Heart right ventricle (tissue), 16 donors: ENCODE measurements at regions not wholly inside any gene's neighbourhood (a gene's known extent, or its start where the extent isn't known, plus 50 kb on each side); places are given as distances from the start of the nearest gene placed in this dataset.

Experiments used
- ATAC-seq, 8 donors: fragments of 200-7000 bp; cut with Tn5 transposase; one replicate each; pipeline ENCODE4 v1.9.1; 2020; ENCODE audit warnings: mild to moderate bottlenecking in 8 of 8, moderate library complexity in 8 of 8, moderate number of reproducible peaks in 1 of 8
- DNase-seq, 2 donors: peaks; one replicate each; pipeline ENCODE4 v3.0.0-alpha.2; 2020
- H3K27ac ChIP-seq, 10 donors: fragments of 200-600 bp; sonication (generic) in 2 of 10; one replicate each; pipeline versions ENCODE4 v1.5.0 to v1.8.0; 2020 to 2022; ENCODE audit warnings: mild to moderate bottlenecking in 3 of 10
- H3K27me3 ChIP-seq, 7 donors: fragments of 200-600 bp; one replicate each; pipeline ENCODE4 v1.8.0; 2021 to 2022; ENCODE audit warnings: mild to moderate bottlenecking in 2 of 7
- H3K36me3 ChIP-seq, 9 donors: fragments of 200-600 bp; sonication (generic) in 1 of 9; one replicate each; pipeline versions ENCODE4 v1.5.0 to v1.8.0; 2020 to 2022; ENCODE audit warnings: mild to moderate bottlenecking in 2 of 9
- H3K4me1 ChIP-seq, 9 donors: fragments of 200-600 bp; sonication (generic) in 1 of 9; one replicate each; pipeline versions ENCODE4 v1.5.0 to v1.8.0; 2020 to 2022; ENCODE audit warnings: mild to moderate bottlenecking in 4 of 9
- H3K4me3 ChIP-seq, 10 donors: fragments of 200-600 bp; sonication (generic) in 2 of 10; one replicate each; pipeline versions ENCODE4 v1.5.0 to v1.8.0; 2020 to 2022; ENCODE audit warnings: mild to moderate bottlenecking in 7 of 10, moderate library complexity in 2 of 10
- H3K9me3 ChIP-seq, 11 donors: fragments of 200-600 bp in 10 of 11; sonication (generic) in 2 of 11; one replicate each; pipeline versions ENCODE4 v1.5.0 to v1.8.0; 2013 to 2022; ENCODE audit warnings: mild to moderate bottlenecking in 2 of 11, control low read depth in 1 of 11, moderate library complexity in 1 of 11
- CTCF ChIP-seq, 9 donors: fragments of 200-600 bp; sonication (generic) in 2 of 9; IDR thresholded peaks; one replicate each; pipeline versions ENCODE4 v1.5.0 to v1.8.0; 2021 to 2022; ENCODE audit warnings: antibody characterized with exemption in 9 of 9, mild to moderate bottlenecking in 5 of 9, moderate library complexity in 1 of 9
- WGBS, 2 donors: extraction: QIAGEN DNeasy Blood & Tissue Kit; methylation state at CpG; one replicate each; pipeline ENCODE4 v1.1.7; 2013; ENCODE audit warnings: inconsistent platforms in 1 of 2; 5-methylcytosine and 5-hydroxymethylcytosine counted together
- intact Hi-C, 10 donors: fragments of 100-400 bp; cut with DNase I; formaldehyde crosslinking; loops; one replicate each; pipeline versions ENCODE4 v1.11.1 to v1.14.2; 2022
- donor health status: Arrhythmogenic right ventricular cardiomyopathy.
- donor health status: ischemic (EF 13 %, LVEDD 7.1; RV severe dilation, severe dysfunction).
- donor health status: healthy with polysubstance abuse.
- donor health status: DM: no; HTN: yes; CAD: no.
- donor health status: DM: no; HTN: no; CAD: no.
- donor health status: ischemic (EF 25% LVEDD 6.9; RV normal size, moderate dysfunction).
- donor health status: ischemic (EF 25% LVEDD 5.7; RV mildly dilated, moderate dysfunction).
- donor health status: healthy.
- donor health status: DM: yes; HTN: yes; CAD: no.
- donor health status: Ischemic cardiomyopathy.
- donor health status: ischemic (EF 35%, LVEDD 5.7; RV mildly dilated, moderate dysfunction).
- donor health status: nonischemic (EF 11% LVEDD 7.7; RV severe dilation, severe dysfunction).
- donor health status: DM: yes; HTN: yes; CAD: no.
- donor health status: PGD.
- donor health status: ischemic (EF 29% LVEDD 5.4; RV normal size, mild dysfunction).
- donor health status: nonischemic (EF 23%, LVEDD 6.1; RV moderate dilation, normal function).

GRCh38 chr3:163878396-163878795 is 1199.9 kb downstream of the SI start:
- WGBS, 2 donors = 79 to 83% methylated on average over 4 of the region's 4 CpGs
- Histone ChIP-seq H3K4me3 (no peak overlapping the region), H3K36me3 (no peaks in the 10 kb centered on the region), H3K4me1 (no peaks in the 10 kb centered on the region), H3K27ac (no peak overlapping the region), H3K27me3 (no peaks in the 10 kb centered on the region), H3K9me3 (peaks cover 0 to 43% (median 16%) of the 10 kb centered on the region in 11 donors)
- DNase-seq (no peak), ATAC-seq (no peak)
- TF ChIP-seq CTCF (IDR thresholded peaks at IDR 0.05) = no peak
- intact Hi-C loops = no loop called here

- Histone ChIP-seq H3K4me3 (no peak overlapping the region), H3K27me3 (no peaks in the 10 kb centered on the region), H3K4me1 (no peaks in the 10 kb centered on the region), H3K27ac (no peak overlapping the region), H3K36me3 (no peaks in the 10 kb centered on the region), H3K9me3 (peaks cover 0 to 44% (median 16%) of the 10 kb centered on the region in 11 donors)
- TF ChIP-seq CTCF (IDR thresholded peaks at IDR 0.05) = no peak
- WGBS, 2 donors = 77 to 78% methylated on average over 2 of the region's 2 CpGs
- DNase-seq (no peak), ATAC-seq (no peak)
- intact Hi-C loops = no loop called here
Observed at GRCh38 chr3:163877805-163878204, 1200.5 kb downstream of the SI start.

GRCh38 chr3:163863146-163863545 is 1215.2 kb downstream of the SI start:
- Histone ChIP-seq H3K4me1 (no peaks in the 10 kb centered on the region), H3K27ac (no peak overlapping the region), H3K36me3 (no peaks in the 10 kb centered on the region), H3K9me3 (peaks cover 0 to 16% (median 3%) of the 10 kb centered on the region in 11 donors), H3K4me3 (no peak overlapping the region), H3K27me3 (no peaks in the 10 kb centered on the region)
- intact Hi-C loops = no loop called here
- no peak for DNase-seq
- TF ChIP-seq CTCF (IDR thresholded peaks at IDR 0.05) = no peak
- ATAC-seq = no peak

DNA sequence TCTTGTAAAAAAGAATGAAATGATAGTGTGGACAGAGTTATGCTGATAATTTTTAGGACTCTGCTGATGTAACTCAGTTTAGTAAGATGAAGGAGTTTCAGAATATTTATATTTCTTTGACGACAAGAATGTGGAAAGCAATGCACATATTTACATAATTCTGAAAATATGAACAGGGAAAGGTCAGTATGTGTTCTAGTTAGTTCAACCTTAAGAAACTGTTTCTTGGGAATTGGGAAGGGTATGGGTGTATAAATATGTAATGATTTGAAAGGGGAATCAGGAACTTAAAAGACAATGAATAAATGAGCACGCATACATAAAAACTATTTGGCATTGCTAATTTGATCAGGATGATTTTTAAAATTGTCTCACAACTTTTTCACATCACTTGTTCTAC is 1226.1 kb downstream of the SI start:
- no peak for DNase-seq
- ATAC-seq = no peak
- TF ChIP-seq CTCF (IDR thresholded peaks at IDR 0.05) = no peak
- H3K27ac ChIP-seq = no peak overlapping the region
- peaks cover 0 to 21% (median 0%) of the 10 kb centered on the region in 11 donors for H3K9me3 ChIP-seq
- no peaks in the 10 kb centered on the region for H3K4me1 ChIP-seq
- WGBS, 2 donors = 78 to 83% methylated on average over 2 of the region's 2 CpGs
- H3K27me3 ChIP-seq = no peaks in the 10 kb centered on the region
- intact Hi-C loops = no loop called here
- H3K36me3 ChIP-seq = no peaks in the 10 kb centered on the region
- no peak overlapping the region for H3K4me3 ChIP-seq

DNA sequence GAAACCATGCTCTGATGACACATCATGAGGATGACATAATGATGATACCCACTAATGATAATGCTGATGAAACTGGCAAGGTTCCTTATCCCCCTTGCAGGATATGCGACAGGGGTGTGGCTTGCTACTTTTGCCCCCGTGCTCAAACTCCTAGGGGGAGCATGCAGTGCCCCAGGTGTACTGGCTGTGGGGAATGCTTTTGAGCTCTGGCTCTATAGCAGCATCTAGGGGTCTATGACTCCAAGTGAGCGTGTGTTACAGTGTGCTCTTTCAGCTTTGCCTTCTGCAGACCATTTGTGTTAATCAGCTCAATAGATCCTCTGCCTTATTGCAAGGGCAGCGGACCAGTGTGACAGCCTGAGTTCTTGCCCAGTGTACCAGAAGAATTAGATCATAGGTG is 1239.5 kb downstream of the SI start:
- ATAC-seq = no peak
- TF ChIP-seq CTCF (IDR thresholded peaks at IDR 0.05) = no peak
- WGBS, 2 donors = 63 to 65% methylated on average over 4 of the region's 4 CpGs
- Histone ChIP-seq H3K4me3 (no peak overlapping the region), H3K27ac (no peak overlapping the region), H3K4me1 (no peaks in the 10 kb centered on the region), H3K36me3 (no peaks in the 10 kb centered on the region), H3K27me3 (no peaks in the 10 kb centered on the region), H3K9me3 (no peaks in the 10 kb centered on the region)
- no peak for DNase-seq
- intact Hi-C loops = no loop called here
